Vagina (tissue), 2 donors: ENCODE measurements at regions not wholly inside any gene's neighbourhood (a gene's known extent, or its start where the extent isn't known, plus 50 kb on each side); places are given as distances from the start of the nearest gene placed in this dataset.

Experiments
- POLR2A ChIP-seq, 2 donors: fragments of 450-650 bp; IDR thresholded peaks; one replicate each; pipeline ENCODE4 v1.6.1; 2017; ENCODE audit warnings: antibody characterized with exemption in 2 of 2, mild to moderate bottlenecking in 2 of 2, moderate library complexity in 2 of 2
- TF ChIP-seq, protein P1 (sequence below), 3 experiments: fragments of 450-650 bp in 2 of 3; fragments of 200-600 bp in 1 of 3; sonication (generic) in 1 of 3; IDR thresholded peaks; one replicate each; pipeline ENCODE4 v1.5.1; 2017 to 2019; ENCODE audit warnings: antibody characterized with exemption in 3 of 3, mild to moderate bottlenecking in 2 of 3, moderate library complexity in 2 of 3

DNA sequence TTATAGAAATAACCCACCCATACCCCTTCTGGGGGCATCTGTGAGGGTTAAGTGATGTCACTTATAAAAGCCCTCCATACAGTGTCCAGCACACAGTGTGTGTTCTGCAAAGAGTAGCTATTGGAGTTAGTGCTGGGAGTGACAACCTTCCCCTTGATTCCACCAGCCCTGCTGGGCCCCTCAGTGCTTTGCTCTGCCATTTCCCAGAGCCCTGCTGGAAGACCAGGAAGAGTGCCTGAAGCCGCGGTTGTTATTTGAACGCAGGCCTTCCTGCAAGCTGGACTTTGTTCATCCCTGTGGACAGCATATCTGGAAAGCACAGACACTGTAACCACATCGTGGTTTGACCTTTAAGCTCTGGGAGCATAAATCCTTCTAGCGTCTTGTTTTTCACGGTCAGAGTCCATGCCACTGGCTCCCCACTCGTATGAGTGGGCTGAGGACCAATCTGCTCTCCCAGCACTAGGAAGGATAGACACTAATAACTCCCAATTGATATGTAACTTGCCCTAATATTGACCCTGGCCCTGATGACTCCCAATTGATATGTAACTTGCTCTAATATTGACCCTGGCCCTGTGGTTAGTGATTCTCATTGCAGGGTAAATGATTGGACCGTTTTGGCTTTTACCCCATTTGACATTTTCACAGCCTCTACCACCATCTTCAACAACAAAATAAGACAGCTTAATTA is 297.1 kb upstream of the MAF start:
- no peak for TF ChIP-seq POLR2A (IDR thresholded peaks at IDR 0.05)
- TF ChIP-seq, protein P1, sequence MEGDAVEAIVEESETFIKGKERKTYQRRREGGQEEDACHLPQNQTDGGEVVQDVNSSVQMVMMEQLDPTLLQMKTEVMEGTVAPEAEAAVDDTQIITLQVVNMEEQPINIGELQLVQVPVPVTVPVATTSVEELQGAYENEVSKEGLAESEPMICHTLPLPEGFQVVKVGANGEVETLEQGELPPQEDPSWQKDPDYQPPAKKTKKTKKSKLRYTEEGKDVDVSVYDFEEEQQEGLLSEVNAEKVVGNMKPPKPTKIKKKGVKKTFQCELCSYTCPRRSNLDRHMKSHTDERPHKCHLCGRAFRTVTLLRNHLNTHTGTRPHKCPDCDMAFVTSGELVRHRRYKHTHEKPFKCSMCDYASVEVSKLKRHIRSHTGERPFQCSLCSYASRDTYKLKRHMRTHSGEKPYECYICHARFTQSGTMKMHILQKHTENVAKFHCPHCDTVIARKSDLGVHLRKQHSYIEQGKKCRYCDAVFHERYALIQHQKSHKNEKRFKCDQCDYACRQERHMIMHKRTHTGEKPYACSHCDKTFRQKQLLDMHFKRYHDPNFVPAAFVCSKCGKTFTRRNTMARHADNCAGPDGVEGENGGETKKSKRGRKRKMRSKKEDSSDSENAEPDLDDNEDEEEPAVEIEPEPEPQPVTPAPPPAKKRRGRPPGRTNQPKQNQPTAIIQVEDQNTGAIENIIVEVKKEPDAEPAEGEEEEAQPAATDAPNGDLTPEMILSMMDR (IDR thresholded peaks at IDR 0.05) = no peak
